ENCODE measurements at regions not wholly inside any gene's neighbourhood (a gene's known extent, or its start where the extent isn't known, plus 50 kb on each side); places are given as distances from the start of the nearest gene placed in this dataset.

DNA sequence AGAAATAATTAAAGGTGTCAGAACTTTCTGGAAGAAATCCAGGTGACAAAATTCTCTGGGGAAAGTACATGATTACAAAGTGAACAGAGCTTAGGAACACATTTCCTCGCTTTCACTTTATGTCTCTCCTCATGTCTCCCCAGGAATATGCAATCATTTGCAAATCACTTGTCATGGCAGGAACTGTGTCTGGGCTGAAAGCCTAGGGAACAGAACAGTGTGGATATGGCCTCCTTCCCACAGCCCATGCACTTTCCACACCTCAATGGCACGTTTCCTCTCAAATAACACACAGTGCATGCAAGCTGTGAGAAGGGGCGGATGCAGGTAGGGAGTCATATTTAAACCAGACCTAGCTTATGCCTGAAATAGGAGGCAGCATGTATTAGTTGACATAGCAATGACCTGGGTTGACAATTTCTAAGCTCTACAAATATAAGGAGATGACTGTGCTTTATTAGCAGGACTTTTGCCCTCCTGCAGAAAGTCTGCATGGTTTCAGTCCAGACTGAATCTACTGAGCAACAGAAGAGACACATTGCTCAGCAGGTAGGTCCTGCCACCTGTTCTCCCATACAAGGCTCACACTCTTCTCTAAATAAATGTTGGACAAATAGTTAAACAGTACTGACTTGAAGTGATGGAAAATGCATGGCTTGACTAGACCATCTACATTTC, 236.0 kb upstream of the ELAC2 start:
- TF ChIP-seq, protein P1, sequence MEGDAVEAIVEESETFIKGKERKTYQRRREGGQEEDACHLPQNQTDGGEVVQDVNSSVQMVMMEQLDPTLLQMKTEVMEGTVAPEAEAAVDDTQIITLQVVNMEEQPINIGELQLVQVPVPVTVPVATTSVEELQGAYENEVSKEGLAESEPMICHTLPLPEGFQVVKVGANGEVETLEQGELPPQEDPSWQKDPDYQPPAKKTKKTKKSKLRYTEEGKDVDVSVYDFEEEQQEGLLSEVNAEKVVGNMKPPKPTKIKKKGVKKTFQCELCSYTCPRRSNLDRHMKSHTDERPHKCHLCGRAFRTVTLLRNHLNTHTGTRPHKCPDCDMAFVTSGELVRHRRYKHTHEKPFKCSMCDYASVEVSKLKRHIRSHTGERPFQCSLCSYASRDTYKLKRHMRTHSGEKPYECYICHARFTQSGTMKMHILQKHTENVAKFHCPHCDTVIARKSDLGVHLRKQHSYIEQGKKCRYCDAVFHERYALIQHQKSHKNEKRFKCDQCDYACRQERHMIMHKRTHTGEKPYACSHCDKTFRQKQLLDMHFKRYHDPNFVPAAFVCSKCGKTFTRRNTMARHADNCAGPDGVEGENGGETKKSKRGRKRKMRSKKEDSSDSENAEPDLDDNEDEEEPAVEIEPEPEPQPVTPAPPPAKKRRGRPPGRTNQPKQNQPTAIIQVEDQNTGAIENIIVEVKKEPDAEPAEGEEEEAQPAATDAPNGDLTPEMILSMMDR (IDR thresholded peaks at IDR 0.05; ENCODE audit: low read depth, low read length): no peak
- no peak for TF ChIP-seq EZH2phosphoT487 (IDR thresholded peaks at IDR 0.05; ENCODE audit: low read depth)
